Panc1 (cell line): ENCODE measurements at regions not wholly inside any gene's neighbourhood (a gene's known extent, or its start where the extent isn't known, plus 50 kb on each side); places are given as distances from the start of the nearest gene placed in this dataset.

Source experiments
- ATAC-seq: fragments of 200-7000 bp; cut with Tn5 transposase; 2 replicates; pipeline ENCODE4 v1.9.1; 2020; ENCODE audit warnings: mild to moderate bottlenecking, moderate library complexity
- BruUV-seq: library from RNA; stranded (reverse); fragments of 400-500 nt; replicated peaks from 2 replicates; lab custom pipeline; 2021; lab: Mats Ljungman, UMichigan
- CTCF ChIA-PET: fragments of 300-600 bp; sonication (Branson Sonifier 250); formaldehyde crosslinking; loops from one replicate; lab custom pipeline; 2022; ENCODE audit warnings: antibody characterized with exemption; lab: Charles Lee
- POLR2A ChIA-PET: fragments of 300-600 bp; sonication (Branson Sonifier 250); formaldehyde crosslinking; loops from one replicate; lab custom pipeline; 2022; ENCODE audit warnings: antibody characterized with exemption; lab: Charles Lee
- DNase-seq: peaks from one replicate; pipeline ENCODE4 v3.0.0-alpha.2; 2010; ENCODE audit warnings: low read depth, low spot score
- H3K27ac ChIP-seq: 2 replicates; pipeline ENCODE4 v1.5.1; 2011; ENCODE audit warnings: mild to moderate bottlenecking, low read length, inconsistent platforms
- H3K27me3 ChIP-seq: fragments of 200-500 bp; sonication (Bioruptor generic); 2 replicates; pipeline ENCODE4 v1.6.0; 2014; ENCODE audit warnings: low read length, inconsistent platforms; ENCODE audit not compliant: control insufficient read depth, insufficient read depth
- H3K36me3 ChIP-seq: fragments of 200-500 bp; sonication (Bioruptor generic); 2 replicates; pipeline ENCODE4 v1.5.1; 2014; ENCODE audit warnings: inconsistent platforms, mild to moderate bottlenecking, low read length, moderate library complexity; ENCODE audit not compliant: control insufficient read depth, insufficient read depth
- H3K4me1 ChIP-seq: 2 replicates; pipeline ENCODE4 v1.5.1; 2011; ENCODE audit warnings: inconsistent platforms, mild to moderate bottlenecking, low read length, moderate library complexity; ENCODE audit not compliant: control insufficient read depth, insufficient read depth
- H3K4me3 ChIP-seq, 2 experiments: 2 replicates each; pipeline ENCODE4 v1.5.1; 2011 to 2012; ENCODE audit warnings: low read depth in 2 of 2, low read length in 2 of 2, mild to moderate bottlenecking in 2 of 2, inconsistent platforms in 1 of 2, moderate library complexity in 1 of 2
- H3K9me3 ChIP-seq: fragments of 200-500 bp; sonication (Bioruptor generic); 2 replicates; pipeline ENCODE4 v1.5.1; 2014; ENCODE audit warnings: low read depth, mild to moderate bottlenecking, inconsistent platforms, low read length, moderate library complexity; ENCODE audit not compliant: control insufficient read depth, insufficient read depth
- CTCF ChIP-seq: fragments of 450-650 bp; IDR thresholded peaks from 2 replicates; pipeline ENCODE4 v1.5.1; 2017; ENCODE audit warnings: mild to moderate bottlenecking
- POLR2AphosphoS5 ChIP-seq: IDR thresholded peaks from 2 replicates; pipeline ENCODE4 v1.6.1; 2012; ENCODE audit warnings: mild to moderate bottlenecking, low read depth, low read length, moderate library complexity
- SIN3A ChIP-seq: IDR thresholded peaks from 2 replicates; pipeline ENCODE4 v1.6.1; 2012; ENCODE audit warnings: low read depth, mild to moderate bottlenecking, low read length, moderate library complexity, borderline replicate concordance; ENCODE audit not compliant: insufficient read depth
- TCF7L2 ChIP-seq: IDR thresholded peaks from 2 replicates; pipeline ENCODE4 v1.6.1; 2011; ENCODE audit warnings: mild to moderate bottlenecking, low read depth, low read length, inconsistent platforms
- in situ Hi-C: cut with HindIII; loops from 2 replicates; pipeline ENCODE4 v1.10.0; 2016; ENCODE audit warnings: low sequenced_read_pairs, low pct_unique_long_range_greater_than_20kb
- intact Hi-C: fragments of 100-400 bp; cut with micrococcal nuclease; formaldehyde crosslinking; loops from one replicate; pipeline ENCODE4 v1.10.0; 2022; ENCODE audit not compliant: unreplicated experiment
- TF ChIP-seq, protein P1 (sequence below), 2 experiments: IDR thresholded peaks; 2 replicates each; pipeline ENCODE4 v1.6.1; 2011 to 2012; ENCODE audit warnings: low read depth in 2 of 2, control low read depth in 1 of 2, low read length in 1 of 2, mild to moderate bottlenecking in 1 of 2, moderate library complexity in 1 of 2; ENCODE audit not compliant: insufficient read depth in 1 of 2

DNA sequence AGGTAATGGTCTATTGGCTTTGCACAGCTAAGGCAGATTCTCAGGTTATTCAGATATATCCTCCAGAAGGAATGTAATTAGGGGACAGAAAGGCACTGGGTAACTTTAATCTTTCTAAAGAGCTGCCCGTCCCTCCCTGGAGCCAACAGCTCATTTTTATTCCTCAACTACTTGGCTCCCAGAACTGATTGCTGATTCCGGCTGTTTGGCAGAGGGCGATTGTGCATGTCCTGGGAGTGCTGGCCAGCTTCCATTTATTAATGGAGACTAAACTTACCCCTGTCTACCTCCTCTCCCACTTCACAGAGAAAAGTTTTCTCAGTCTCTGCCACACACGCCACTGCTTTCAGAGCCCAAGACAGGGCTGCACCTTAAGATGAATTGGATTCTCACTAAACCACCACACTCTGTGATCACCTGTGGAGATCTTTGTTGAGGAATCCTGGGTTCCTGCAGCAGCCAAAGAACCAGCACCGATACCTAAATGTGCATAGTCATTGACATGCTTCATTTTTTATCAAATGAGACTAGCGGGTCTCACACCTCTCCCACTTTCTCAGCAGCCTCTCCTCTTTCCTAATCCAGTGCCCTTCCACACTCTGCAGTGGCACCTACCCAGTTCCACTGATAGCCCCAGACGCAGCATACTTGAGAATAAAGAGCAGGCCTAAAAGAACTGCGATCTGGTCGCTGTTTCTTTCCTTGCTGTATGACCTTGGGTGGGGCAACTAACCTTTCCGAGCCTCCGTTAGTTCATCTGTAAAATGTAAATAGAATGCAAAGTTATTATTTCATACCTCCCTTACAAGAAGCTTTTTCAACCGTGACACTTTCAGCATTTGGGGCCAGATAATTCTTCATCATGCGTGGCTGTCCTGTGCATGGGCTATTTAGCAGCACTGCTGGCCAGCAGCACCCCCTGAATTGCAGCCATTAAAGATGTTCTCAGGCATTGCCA lies 648.7 kb downstream of the UQCRFS1 start:
- ATAC-seq = no peak
- ChIA-PET POLR2A (no interaction called here), CTCF (no interaction called here)
- Histone ChIP-seq H3K27ac (no peak overlapping the region), H3K4me1 (no peaks in the 10 kb centered on the region), H3K4me3 (no peak overlapping the region), H3K9me3 (no peaks in the 10 kb centered on the region), H3K27me3 (no peaks in the 10 kb centered on the region; the same call in 1 of the 2 replicates), H3K36me3 (no peaks in the 10 kb centered on the region)
- BruUV-seq = no TSS peak
- in situ Hi-C loops = no loop called here
- intact Hi-C loops = no loop called here
- no peak for DNase-seq
- TF ChIP-seq POLR2AphosphoS5 (no peak), CTCF (no peak), SIN3A (no peak), TCF7L2 (no peak)
- TF ChIP-seq, protein P1, sequence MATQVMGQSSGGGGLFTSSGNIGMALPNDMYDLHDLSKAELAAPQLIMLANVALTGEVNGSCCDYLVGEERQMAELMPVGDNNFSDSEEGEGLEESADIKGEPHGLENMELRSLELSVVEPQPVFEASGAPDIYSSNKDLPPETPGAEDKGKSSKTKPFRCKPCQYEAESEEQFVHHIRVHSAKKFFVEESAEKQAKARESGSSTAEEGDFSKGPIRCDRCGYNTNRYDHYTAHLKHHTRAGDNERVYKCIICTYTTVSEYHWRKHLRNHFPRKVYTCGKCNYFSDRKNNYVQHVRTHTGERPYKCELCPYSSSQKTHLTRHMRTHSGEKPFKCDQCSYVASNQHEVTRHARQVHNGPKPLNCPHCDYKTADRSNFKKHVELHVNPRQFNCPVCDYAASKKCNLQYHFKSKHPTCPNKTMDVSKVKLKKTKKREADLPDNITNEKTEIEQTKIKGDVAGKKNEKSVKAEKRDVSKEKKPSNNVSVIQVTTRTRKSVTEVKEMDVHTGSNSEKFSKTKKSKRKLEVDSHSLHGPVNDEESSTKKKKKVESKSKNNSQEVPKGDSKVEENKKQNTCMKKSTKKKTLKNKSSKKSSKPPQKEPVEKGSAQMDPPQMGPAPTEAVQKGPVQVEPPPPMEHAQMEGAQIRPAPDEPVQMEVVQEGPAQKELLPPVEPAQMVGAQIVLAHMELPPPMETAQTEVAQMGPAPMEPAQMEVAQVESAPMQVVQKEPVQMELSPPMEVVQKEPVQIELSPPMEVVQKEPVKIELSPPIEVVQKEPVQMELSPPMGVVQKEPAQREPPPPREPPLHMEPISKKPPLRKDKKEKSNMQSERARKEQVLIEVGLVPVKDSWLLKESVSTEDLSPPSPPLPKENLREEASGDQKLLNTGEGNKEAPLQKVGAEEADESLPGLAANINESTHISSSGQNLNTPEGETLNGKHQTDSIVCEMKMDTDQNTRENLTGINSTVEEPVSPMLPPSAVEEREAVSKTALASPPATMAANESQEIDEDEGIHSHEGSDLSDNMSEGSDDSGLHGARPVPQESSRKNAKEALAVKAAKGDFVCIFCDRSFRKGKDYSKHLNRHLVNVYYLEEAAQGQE (IDR thresholded peaks at IDR 0.05; ENCODE audit: insufficient read depth in 1 of 2, low read depth in 2 of 2, low read length in 1 of 2) = no peak

GRCh38 chr19:28560786-28561185 lies 652.2 kb downstream of the UQCRFS1 start:
- Histone ChIP-seq H3K4me3 (no peak overlapping the region), H3K27me3 (no peaks in the 10 kb centered on the region; the same call in 1 of the 2 replicates), H3K27ac (no peak overlapping the region), H3K36me3 (no peaks in the 10 kb centered on the region), H3K9me3 (no peaks in the 10 kb centered on the region), H3K4me1 (no peaks in the 10 kb centered on the region)
- POLR2A ChIA-PET = no interaction called here
- CTCF ChIA-PET = interaction anchor here (0.5 to 0.6 kb wide), 2 partner anchors 98 to 368 kb away, joined by 3 to 5 read pairs; no protein-coding TSS in a partner anchor
- in situ Hi-C loops = no loop called here
- no peak for DNase-seq
- intact Hi-C loops = no loop called here
- no peak for ATAC-seq
- no TSS peak for BruUV-seq
- TF ChIP-seq, protein P1 (IDR thresholded peaks at IDR 0.05; ENCODE audit: insufficient read depth in 1 of 2, low read depth in 2 of 2, low read length in 1 of 2) = no peak
- TF ChIP-seq CTCF = 0 out of 2 replicates have a peak, but pooled peaks have one; percentile 4
